ENCODE measurements at regions not wholly inside any gene's neighbourhood (a gene's known extent, or its start where the extent isn't known, plus 50 kb on each side); places are given as distances from the start of the nearest gene placed in this dataset.
"Not testable (repeated sequence)": the region's sequence is repeated elsewhere in the genome, so short reads cannot be mapped to it uniquely, and the experiment has no call there.

DNA sequence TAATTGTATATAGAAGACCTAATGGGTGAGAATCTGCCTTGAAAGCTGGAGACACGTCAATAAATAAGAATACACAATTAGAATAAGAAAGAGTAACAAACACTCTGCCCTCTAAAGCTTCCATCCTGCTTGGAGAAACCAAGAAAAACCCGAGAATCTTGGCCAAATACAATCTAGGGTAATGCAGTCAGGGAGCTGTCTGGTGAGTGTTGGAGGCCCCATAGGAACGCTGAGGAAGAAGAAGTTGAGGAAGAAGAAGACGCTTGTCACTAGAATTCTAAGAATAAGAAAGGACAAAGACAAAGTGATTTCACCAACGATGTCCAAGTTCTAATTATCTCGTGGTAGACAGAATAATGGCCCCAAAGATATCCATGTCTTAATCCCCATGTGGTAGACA is 4485.9 kb upstream of the OR11H1 start:
- H3K4me3 ChIP-seq = no peak overlapping the region
- H4K20me1 ChIP-seq (ENCODE audit: control insufficient read depth, insufficient read depth) = no peaks in the 10 kb centered on the region
- ChIA-PET RAD21 (ENCODE audit: unreplicated experiment) (no interaction called here), POLR2A (no interaction called here), CTCF (no interaction called here), SMC1A (ENCODE audit: uncharacterized antibody, unreplicated experiment) (no interaction called here)
- in situ Hi-C loops (cut with MboI) = no loop called here
- 1% methylated on average over 6 of the region's 6 CpGs for WGBS (ENCODE audit: insufficient coverage, insufficient replicate concordance, low lambda C conversion rate, missing lambda C conversion rate)
- BruUV-seq (replicated peaks) = no TSS peak
- H3K27me3 ChIP-seq (replicated peaks in 1 of 2; ENCODE audit: control insufficient read depth in 2 of 2, insufficient read depth in 2 of 2, low read length in 1 of 2) = no peaks in the 10 kb centered on the region; a peak in 1 of 4 replicates
- no peak overlapping the region for H3K4me2 ChIP-seq (ENCODE audit: control insufficient read depth, insufficient read depth)
- intact Hi-C loops (cut with micrococcal nuclease; ENCODE audit: unreplicated experiment) = no loop called here
- ATAC-seq (no peak), DNase-seq (ENCODE audit: low read depth, low spot score) (no peak), FAIRE-seq (no peak)
- TF ChIP-seq TCF12 (IDR thresholded peaks at IDR 0.05; ENCODE audit: low read depth, low read length) = no peak
- TF ChIP-seq RBBP5 (conservative IDR thresholded peaks at IDR 0.05) = no peak
- no peak for TF ChIP-seq TARDBP (IDR thresholded peaks at IDR 0.05; ENCODE audit: borderline replicate concordance)
- no peaks in the 10 kb centered on the region for H3K79me2 ChIP-seq (ENCODE audit: control insufficient read depth, insufficient read depth, low read length)
- no peaks in the 10 kb centered on the region for H3K36me3 ChIP-seq (ENCODE audit: control insufficient read depth in 2 of 2, insufficient read depth in 2 of 2, low read length in 1 of 2)
- H3K4me1 ChIP-seq (ENCODE audit: control insufficient read depth, insufficient read depth, low read length) = no peaks in the 10 kb centered on the region
- H3K9me3 ChIP-seq (replicated peaks; ENCODE audit: control insufficient read depth, insufficient read depth, low read length) = no peaks in the 10 kb centered on the region; the same call in 2 of the 3 replicates
- no peak overlapping the region for H2AFZ ChIP-seq (ENCODE audit: control insufficient read depth, low read depth, low read length)
- H3K9ac ChIP-seq (ENCODE audit: control insufficient read depth, insufficient read depth, low read length) = no peak overlapping the region
- no peak overlapping the region for H3K27ac ChIP-seq (ENCODE audit: control insufficient read depth, insufficient read depth)

GRCh38 chr22:11043289-11043688 is 4484.7 kb upstream of the OR11H1 start:
- H3K4me1 ChIP-seq (ENCODE audit: control insufficient read depth, insufficient read depth, low read length); DNase-seq (ENCODE audit: low read depth, low spot score); CTCF ChIA-PET; in situ Hi-C loops (cut with MboI); H4K20me1 ChIP-seq (ENCODE audit: control insufficient read depth, insufficient read depth); H3K9ac ChIP-seq (ENCODE audit: control insufficient read depth, insufficient read depth, low read length); SMC1A ChIA-PET (ENCODE audit: uncharacterized antibody, unreplicated experiment); RAD21 ChIA-PET (ENCODE audit: unreplicated experiment); H3K36me3 ChIP-seq (ENCODE audit: control insufficient read depth in 2 of 2, insufficient read depth in 2 of 2, low read length in 1 of 2); POLR2A ChIA-PET; BruUV-seq (replicated peaks); H3K27me3 ChIP-seq (replicated peaks in 1 of 2; ENCODE audit: control insufficient read depth in 2 of 2, insufficient read depth in 2 of 2, low read length in 1 of 2); H3K4me2 ChIP-seq (ENCODE audit: control insufficient read depth, insufficient read depth); ATAC-seq; H3K4me3 ChIP-seq; H3K9me3 ChIP-seq (replicated peaks; ENCODE audit: control insufficient read depth, insufficient read depth, low read length); intact Hi-C loops (cut with micrococcal nuclease; ENCODE audit: unreplicated experiment); H3K27ac ChIP-seq (ENCODE audit: control insufficient read depth, insufficient read depth); H2AFZ ChIP-seq (ENCODE audit: control insufficient read depth, low read depth, low read length); FAIRE-seq; H3K79me2 ChIP-seq (ENCODE audit: control insufficient read depth, insufficient read depth, low read length): not testable (repeated sequence)

GRCh38 chr22:11048884-11049283 is 4479.1 kb upstream of the OR11H1 start:
- H3K9me3 ChIP-seq (replicated peaks; ENCODE audit: control insufficient read depth, insufficient read depth, low read length); SMC1A ChIA-PET (ENCODE audit: uncharacterized antibody, unreplicated experiment); intact Hi-C loops (cut with micrococcal nuclease; ENCODE audit: unreplicated experiment); ATAC-seq; POLR2A ChIA-PET; CTCF ChIA-PET; H3K4me1 ChIP-seq (ENCODE audit: control insufficient read depth, insufficient read depth, low read length); BruUV-seq (replicated peaks); H4K20me1 ChIP-seq (ENCODE audit: control insufficient read depth, insufficient read depth); in situ Hi-C loops (cut with MboI); H3K27me3 ChIP-seq (replicated peaks in 1 of 2; ENCODE audit: control insufficient read depth in 2 of 2, insufficient read depth in 2 of 2, low read length in 1 of 2); H3K27ac ChIP-seq (ENCODE audit: control insufficient read depth, insufficient read depth); H3K4me2 ChIP-seq (ENCODE audit: control insufficient read depth, insufficient read depth); DNase-seq (ENCODE audit: low read depth, low spot score); H3K9ac ChIP-seq (ENCODE audit: control insufficient read depth, insufficient read depth, low read length); H3K4me3 ChIP-seq; RAD21 ChIA-PET (ENCODE audit: unreplicated experiment); H3K79me2 ChIP-seq (ENCODE audit: control insufficient read depth, insufficient read depth, low read length); H3K36me3 ChIP-seq (ENCODE audit: control insufficient read depth in 2 of 2, insufficient read depth in 2 of 2, low read length in 1 of 2); FAIRE-seq; H2AFZ ChIP-seq (ENCODE audit: control insufficient read depth, low read depth, low read length): not testable (repeated sequence)
- WGBS (ENCODE audit: insufficient coverage, insufficient replicate concordance, low lambda C conversion rate, missing lambda C conversion rate) = 52% methylated on average over 1 of the region's 1 CpG

GRCh38 chr22:11050226-11050625 is 4477.8 kb upstream of the OR11H1 start:
- in situ Hi-C loops (cut with MboI); H3K36me3 ChIP-seq (ENCODE audit: control insufficient read depth in 2 of 2, insufficient read depth in 2 of 2, low read length in 1 of 2); CTCF ChIA-PET; H3K9me3 ChIP-seq (replicated peaks; ENCODE audit: control insufficient read depth, insufficient read depth, low read length); H2AFZ ChIP-seq (ENCODE audit: control insufficient read depth, low read depth, low read length); BruUV-seq (replicated peaks); H3K4me3 ChIP-seq; H4K20me1 ChIP-seq (ENCODE audit: control insufficient read depth, insufficient read depth); H3K27me3 ChIP-seq (replicated peaks in 1 of 2; ENCODE audit: control insufficient read depth in 2 of 2, insufficient read depth in 2 of 2, low read length in 1 of 2); DNase-seq (ENCODE audit: low read depth, low spot score); H3K79me2 ChIP-seq (ENCODE audit: control insufficient read depth, insufficient read depth, low read length); H3K4me2 ChIP-seq (ENCODE audit: control insufficient read depth, insufficient read depth); H3K4me1 ChIP-seq (ENCODE audit: control insufficient read depth, insufficient read depth, low read length); POLR2A ChIA-PET; SMC1A ChIA-PET (ENCODE audit: uncharacterized antibody, unreplicated experiment); H3K9ac ChIP-seq (ENCODE audit: control insufficient read depth, insufficient read depth, low read length); intact Hi-C loops (cut with micrococcal nuclease; ENCODE audit: unreplicated experiment); ATAC-seq; FAIRE-seq; RAD21 ChIA-PET (ENCODE audit: unreplicated experiment); H3K27ac ChIP-seq (ENCODE audit: control insufficient read depth, insufficient read depth): not testable (repeated sequence)
- 31% methylated on average over 9 of the region's 11 CpGs for WGBS (ENCODE audit: insufficient coverage, insufficient replicate concordance, low lambda C conversion rate, missing lambda C conversion rate)

Data from GM12878 (cell line).